CD4-positive, alpha-beta T cell (primary cell): ENCODE measurements at regions not wholly inside any gene's neighbourhood (a gene's known extent, or its start where the extent isn't known, plus 50 kb on each side); places are given as distances from the start of the nearest gene placed in this dataset.

Experiments used
- ATAC-seq: fragments of 200-7000 bp; cut with Tn5 transposase; one replicate; pipeline ENCODE4 v1.10.0; 2022; ENCODE audit warnings: mild to moderate bottlenecking; ENCODE audit not compliant: poor library complexity
- CTCF ChIA-PET: fragments of 350-600 bp; sonication (Branson Sonifier 250); formaldehyde crosslinking; loops from one replicate; lab custom pipeline; 2021; ENCODE audit warnings: antibody characterized with exemption, inconsistent platforms; lab: Charles Lee
- POLR2A ChIA-PET: fragments of 350-600 bp; sonication (Branson Sonifier 250); formaldehyde crosslinking; loops from one replicate; lab custom pipeline; 2021; ENCODE audit warnings: antibody characterized with exemption, inconsistent platforms; lab: Charles Lee
- DNase-seq, 14 experiments: peaks; one replicate each; pipeline ENCODE4 v3.0.0-alpha.2; 2013 to 2020; ENCODE audit warnings: mixed read lengths in 2 of 14
- H3K27ac ChIP-seq, 2 donors: one replicate each; pipeline versions ENCODE4 v1.5.1 to v1.7.0; 2013; ENCODE audit warnings: low read length in 2 of 2, low read depth in 1 of 2, mild to moderate bottlenecking in 1 of 2
- H3K27me3 ChIP-seq, 2 experiments: 1 replicate in 1 of 2; 2 replicates in 1 of 2; pipeline versions ENCODE4 v1.6.1 to v1.7.0; 2013; ENCODE audit warnings: low read length in 2 of 2, control low read depth in 1 of 2, mild to moderate bottlenecking in 1 of 2, moderate library complexity in 1 of 2; ENCODE audit not compliant: insufficient read depth in 2 of 2, control insufficient read depth in 1 of 2
- H3K36me3 ChIP-seq: one replicate; pipeline ENCODE4 v1.6.1; 2013; ENCODE audit warnings: low read length, control low read depth; ENCODE audit not compliant: insufficient read depth
- H3K4me1 ChIP-seq: one replicate; pipeline ENCODE4 v1.6.1; 2013; ENCODE audit warnings: low read length, control low read depth; ENCODE audit not compliant: insufficient read depth
- H3K4me3 ChIP-seq: one replicate; pipeline ENCODE4 v1.5.1; 2013; ENCODE audit warnings: mild to moderate bottlenecking, low read length, moderate library complexity
- H3K9me3 ChIP-seq, 2 experiments: 1 replicate in 1 of 2; 2 replicates in 1 of 2; pipeline versions ENCODE4 v1.6.1 to v1.7.0; 2013; ENCODE audit warnings: low read length in 2 of 2, mild to moderate bottlenecking in 2 of 2, control low read depth in 1 of 2, moderate library complexity in 1 of 2; ENCODE audit not compliant: control insufficient read depth in 1 of 2, insufficient read depth in 1 of 2
- H3K27ac Mint-ChIP-seq: one replicate; pipeline ENCODE4 v1.8.0; 2020; ENCODE audit warnings: mixed read lengths
- H3K27me3 Mint-ChIP-seq: one replicate; pipeline ENCODE4 v1.8.0; 2021; ENCODE audit warnings: mixed read lengths
- H3K36me3 Mint-ChIP-seq: one replicate; pipeline ENCODE4 v1.8.0; 2021; ENCODE audit warnings: low read depth, mixed read lengths
- H3K4me1 Mint-ChIP-seq: one replicate; pipeline ENCODE4 v1.8.0; 2021; ENCODE audit warnings: low read depth, mixed read lengths
- H3K4me3 Mint-ChIP-seq: one replicate; pipeline ENCODE4 v1.8.0; 2020; ENCODE audit warnings: mild to moderate bottlenecking, mixed read lengths
- H3K9me3 Mint-ChIP-seq: one replicate; pipeline ENCODE4 v1.8.0; 2020; ENCODE audit warnings: mixed read lengths
- CTCF ChIP-seq: fragments of 200-600 bp; IDR thresholded peaks from one replicate; pipeline ENCODE4 v1.8.0; 2022; ENCODE audit warnings: antibody characterized with exemption, mild to moderate bottlenecking
- intact Hi-C, 2 experiments: fragments of 100-400 bp; cut with DNase I in 1 of 2; cut with micrococcal nuclease in 1 of 2; formaldehyde crosslinking; loops; one replicate each; pipeline versions ENCODE4 v1.15.1 to v1.9.0; 2023 to 2025; cut with DNase I, micrococcal nuclease

GRCh38 chr1:239219679-239220078 is 166.7 kb upstream of the CHRM3 start:
- Mint-ChIP-seq H3K9me3 (peaks cover 12% of the 10 kb centered on the region), H3K4me1 (no peaks in the 10 kb centered on the region), H3K27ac (no peak overlapping the region), H3K36me3 (no peaks in the 10 kb centered on the region), H3K4me3 (no peak overlapping the region), H3K27me3 (no peaks in the 10 kb centered on the region)
- Histone ChIP-seq H3K9me3 (no peaks in the 10 kb centered on the region), H3K27ac (no peak overlapping the region), H3K4me3 (no peak overlapping the region), H3K27me3 (no peaks in the 10 kb centered on the region), H3K36me3 (no peaks in the 10 kb centered on the region), H3K4me1 (no peaks in the 10 kb centered on the region)
- DNase-seq: no peak
- no peak for ATAC-seq
- intact Hi-C loops: no loop called here
- TF ChIP-seq CTCF: no peak
- ChIA-PET POLR2A (no interaction called here), CTCF (no interaction called here)

GRCh38 chr1:239218301-239218700 is 168.1 kb upstream of the CHRM3 start:
- Histone ChIP-seq H3K4me1 (no peaks in the 10 kb centered on the region), H3K27me3 (no peaks in the 10 kb centered on the region), H3K36me3 (no peaks in the 10 kb centered on the region), H3K4me3 (no peak overlapping the region), H3K9me3 (no peaks in the 10 kb centered on the region), H3K27ac (no peak overlapping the region)
- DNase-seq (no peak), ATAC-seq (no peak)
- intact Hi-C loops: no loop called here
- Mint-ChIP-seq H3K36me3 (no peaks in the 10 kb centered on the region), H3K4me1 (no peaks in the 10 kb centered on the region), H3K27me3 (no peaks in the 10 kb centered on the region), H3K9me3 (peaks cover 10% of the 10 kb centered on the region), H3K4me3 (no peak overlapping the region), H3K27ac (no peak overlapping the region)
- ChIA-PET CTCF (no interaction called here), POLR2A (no interaction called here)
- TF ChIP-seq CTCF: no peak

DNA sequence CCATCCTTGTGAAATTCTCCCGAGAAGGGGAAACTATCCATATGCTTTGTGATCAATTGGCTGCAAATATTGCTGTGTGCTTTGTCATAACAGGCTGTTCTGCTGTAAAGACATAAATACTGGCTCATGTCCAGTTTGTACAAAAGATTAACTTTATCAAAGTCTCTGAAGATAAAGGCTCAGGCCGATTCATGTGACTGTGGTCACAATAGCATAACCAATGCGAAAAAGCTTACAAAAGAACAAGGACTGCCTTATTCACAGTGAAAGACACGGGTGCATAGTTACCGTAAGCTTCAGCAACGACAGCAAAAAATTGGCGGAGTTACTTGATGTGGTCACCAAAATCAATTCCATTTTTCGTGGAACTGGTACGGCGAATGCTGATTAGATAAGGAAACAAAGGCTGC is 173.6 kb upstream of the CHRM3 start:
- DNase-seq (no peak), ATAC-seq (no peak)
- no peaks in the 10 kb centered on the region for H3K36me3 ChIP-seq
- no peaks in the 10 kb centered on the region for H3K27me3 ChIP-seq
- TF ChIP-seq CTCF: no peak
- no peak overlapping the region for H3K4me3 ChIP-seq
- Mint-ChIP-seq H3K4me3 (no peak overlapping the region), H3K4me1 (no peaks in the 10 kb centered on the region), H3K27me3 (no peaks in the 10 kb centered on the region), H3K36me3 (no peaks in the 10 kb centered on the region), H3K9me3 (peaks cover 3% of the 10 kb centered on the region), H3K27ac (no peak overlapping the region)
- ChIA-PET POLR2A (no interaction called here), CTCF (no interaction called here)
- H3K4me1 ChIP-seq: no peaks in the 10 kb centered on the region
- intact Hi-C loops: no loop called here
- H3K27ac ChIP-seq: no peak overlapping the region
- H3K9me3 ChIP-seq: no peaks in the 10 kb centered on the region
